Right atrium auricular region (tissue), 2 donors: ENCODE measurements at regions not wholly inside any gene's neighbourhood (a gene's known extent, or its start where the extent isn't known, plus 50 kb on each side); places are given as distances from the start of the nearest gene placed in this dataset.

Experiments used
- DNase-seq: peaks from one replicate; pipeline ENCODE4 v3.0.0-alpha.2; 2019; ENCODE audit warnings: low spot score
- H3K27ac ChIP-seq, 2 donors: fragments of 200-600 bp; sonication (generic); 1 replicate in 1 of 2; 2 replicates in 1 of 2; pipeline ENCODE4 v1.5.1; 2016 to 2019
- H3K27me3 ChIP-seq, 2 donors: fragments of 200-600 bp; sonication (generic); one replicate each; pipeline versions ENCODE4 v1.5.1 to v1.6.0; 2017 to 2019
- H3K36me3 ChIP-seq: fragments of 200-600 bp; sonication (generic); one replicate; pipeline ENCODE4 v1.5.1; 2016
- H3K4me1 ChIP-seq, 2 donors: fragments of 200-600 bp; sonication (generic); one replicate each; pipeline versions ENCODE4 v1.5.1 to v1.6.0; 2017 to 2019
- H3K4me3 ChIP-seq, 2 donors: fragments of 200-600 bp; sonication (generic); 1 replicate in 1 of 2; 2 replicates in 1 of 2; pipeline ENCODE4 v1.5.1; 2017 to 2019; ENCODE audit warnings: mild to moderate bottlenecking in 1 of 2, moderate library complexity in 1 of 2
- H3K9me3 ChIP-seq, 2 donors: fragments of 200-600 bp; sonication (generic); one replicate each; pipeline ENCODE4 v1.5.1; 2019
- CTCF ChIP-seq, 2 donors: fragments of 200-600 bp; sonication (generic); IDR thresholded peaks; one replicate each; pipeline ENCODE4 v1.5.1; 2019; ENCODE audit warnings: antibody characterized with exemption in 2 of 2

- TF ChIP-seq CTCF (IDR thresholded peaks at IDR 0.05) = no peak
These were observed 134.8 kb upstream of the LDB2 start for GRCh38 chr4:17033025-17033767.

GRCh38 chr4:17030543-17030942 is 132.1 kb upstream of the LDB2 start:
- Histone ChIP-seq H3K4me3 (no peak overlapping the region), H3K9me3 (no peaks in the 10 kb centered on the region), H3K27ac (no peak overlapping the region), H3K36me3 (no peaks in the 10 kb centered on the region), H3K27me3 (no peaks in the 10 kb centered on the region), H3K4me1 (no peaks in the 10 kb centered on the region)
- DNase-seq = no peak
- TF ChIP-seq CTCF (IDR thresholded peaks at IDR 0.05) = no peak

More at GRCh38 chr4:17033025-17033767, 134.8 kb upstream of the LDB2 start:
- Histone ChIP-seq H3K27ac (no peak overlapping the region), H3K9me3 (no peaks in the 10 kb centered on the region), H3K4me3 (no peak overlapping the region), H3K27me3 (no peaks in the 10 kb centered on the region), H3K36me3 (no peaks in the 10 kb centered on the region), H3K4me1 (no peaks in the 10 kb centered on the region)
- no peak for DNase-seq

GRCh38 chr4:17029964-17030363 is 131.5 kb upstream of the LDB2 start:
- no peak for DNase-seq
- no peak overlapping the region for H3K27ac ChIP-seq
- H3K36me3 ChIP-seq = no peaks in the 10 kb centered on the region
- H3K9me3 ChIP-seq = no peaks in the 10 kb centered on the region
- no peaks in the 10 kb centered on the region for H3K4me1 ChIP-seq
- TF ChIP-seq CTCF (IDR thresholded peaks at IDR 0.05) = no peak
- H3K27me3 ChIP-seq = no peaks in the 10 kb centered on the region
- H3K4me3 ChIP-seq = no peak overlapping the region

GRCh38 chr4:17029432-17029831 is 131.0 kb upstream of the LDB2 start:
- no peaks in the 10 kb centered on the region for H3K4me1 ChIP-seq
- no peaks in the 10 kb centered on the region for H3K9me3 ChIP-seq
- TF ChIP-seq CTCF (IDR thresholded peaks at IDR 0.05) = no peak
- DNase-seq = no peak
- H3K36me3 ChIP-seq = no peaks in the 10 kb centered on the region
- H3K27ac ChIP-seq = no peak overlapping the region
- no peaks in the 10 kb centered on the region for H3K27me3 ChIP-seq
- H3K4me3 ChIP-seq = no peak overlapping the region

GRCh38 chr4:17027495-17027894 is 129.1 kb upstream of the LDB2 start:
- Histone ChIP-seq H3K4me1 (no peaks in the 10 kb centered on the region), H3K9me3 (no peaks in the 10 kb centered on the region), H3K27me3 (no peaks in the 10 kb centered on the region), H3K4me3 (no peak overlapping the region), H3K36me3 (no peaks in the 10 kb centered on the region), H3K27ac (no peak overlapping the region)
- no peak for DNase-seq
- no peak for TF ChIP-seq CTCF (IDR thresholded peaks at IDR 0.05)

GRCh38 chr4:17024425-17024824 is 126.0 kb upstream of the LDB2 start:
- no peak for TF ChIP-seq CTCF (IDR thresholded peaks at IDR 0.05)
- Histone ChIP-seq H3K4me3 (no peak overlapping the region), H3K27ac (no peak overlapping the region), H3K9me3 (no peaks in the 10 kb centered on the region), H3K4me1 (no peaks in the 10 kb centered on the region), H3K27me3 (no peaks in the 10 kb centered on the region), H3K36me3 (no peaks in the 10 kb centered on the region)
- no peak for DNase-seq
